DMS 273 (cell line): ENCODE measurements at regions not wholly inside any gene's neighbourhood (a gene's known extent, or its start where the extent isn't known, plus 50 kb on each side); places are given as distances from the start of the nearest gene placed in this dataset.
A peak's percentile ranks its signal among the peaks of the same experiment; 100 is the strongest.
"Not testable (repeated sequence)": the region's sequence is repeated elsewhere in the genome, so short reads cannot be mapped to it uniquely, and the experiment has no call there.

Source experiments
- DNase-seq: peaks from one replicate; lab custom pipeline; 2025; ENCODE audit not compliant: unreplicated experiment; lab: John Stamatoyannopoulos, UW

- DNase-seq = no peak
Measured at GRCh38 chr1:98143403-98143802, 222.6 kb upstream of the DPYD start.

GRCh38 chr1:98133131-98133530 is 212.3 kb upstream of the DPYD start:
- DNase-seq = no peak

- no peak for DNase-seq
Measured at GRCh38 chr1:98130408-98130807, 209.6 kb upstream of the DPYD start.

GRCh38 chr1:98129491-98129890 is 208.7 kb upstream of the DPYD start:
- DNase-seq = no peak

- no peak for DNase-seq
Measured at GRCh38 chr1:98126740-98127139, 205.9 kb upstream of the DPYD start.

GRCh38 chr1:98121646-98122045 is 200.8 kb upstream of the DPYD start:
- no peak for DNase-seq

GRCh38 chr1:98119796-98120195 is 199.0 kb upstream of the DPYD start:
- DNase-seq = peak; percentile 92

- no peak for DNase-seq
Measured at GRCh38 chr1:98113811-98114210, 193.0 kb upstream of the DPYD start.

- DNase-seq = no peak
Measured at GRCh38 chr1:98112626-98113025, 191.8 kb upstream of the DPYD start.

- DNase-seq = no peak
Measured at GRCh38 chr1:98110674-98111073, 189.8 kb upstream of the DPYD start.

- not testable (repeated sequence) for DNase-seq
Measured at GRCh38 chr1:98108378-98108777, 187.5 kb upstream of the DPYD start.

GRCh38 chr1:98107256-98107655 is 186.4 kb upstream of the DPYD start:
- DNase-seq = no peak

GRCh38 chr1:98104289-98104688 is 183.5 kb upstream of the DPYD start:
- DNase-seq = peak; percentile 79

- peak; percentile 71 for DNase-seq
Measured at GRCh38 chr1:98103617-98104285, 182.9 kb upstream of the DPYD start.

GRCh38 chr1:98102345-98103030 is 181.7 kb upstream of the DPYD start:
- DNase-seq = peak; percentile 26

- DNase-seq = no peak
Measured at GRCh38 chr1:98101364-98101763, 180.5 kb upstream of the DPYD start.

GRCh38 chr1:98099501-98099900 is 178.7 kb upstream of the DPYD start:
- no peak for DNase-seq

- DNase-seq = no peak
Measured at GRCh38 chr1:98098473-98098872, 177.6 kb upstream of the DPYD start.

GRCh38 chr1:98090351-98090750 is 169.5 kb upstream of the DPYD start:
- no peak for DNase-seq

GRCh38 chr1:98088381-98088780 is 167.5 kb upstream of the DPYD start:
- DNase-seq = no peak

- no peak for DNase-seq
Measured at GRCh38 chr1:98086796-98087441, 166.1 kb upstream of the DPYD start.

- DNase-seq = no peak
Measured at GRCh38 chr1:98086156-98086555, 165.3 kb upstream of the DPYD start.
